Activated T-cell treated with anti-CD3 and anti-CD28 coated beads for 4 hours (primary cell): ENCODE measurements at regions not wholly inside any gene's neighbourhood (a gene's known extent, or its start where the extent isn't known, plus 50 kb on each side); places are given as distances from the start of the nearest gene placed in this dataset.
A peak's percentile ranks its signal among the peaks of the same experiment; 100 is the strongest.
"Not testable (repeated sequence)": the region's sequence is repeated elsewhere in the genome, so short reads cannot be mapped to it uniquely, and the experiment has no call there.

ENCODE experiments used
- DNase-seq: peaks from one replicate; pipeline ENCODE4 v3.0.0-alpha.2; 2020

- DNase-seq = no peak
Measured at GRCh38 chr14:35986219-35986573, 160.1 kb downstream of the BRMS1L start.

- no peak for DNase-seq
Measured at GRCh38 chr14:35985474-35986218, 159.5 kb downstream of the BRMS1L start.

GRCh38 chr14:35979531-35979930 is 153.4 kb downstream of the BRMS1L start:
- no peak for DNase-seq

- no peak for DNase-seq
Measured at GRCh38 chr14:35978561-35978960, 152.4 kb downstream of the BRMS1L start.

GRCh38 chr14:35975814-35976213 is 149.7 kb downstream of the BRMS1L start:
- DNase-seq = no peak

- DNase-seq = no peak
Measured at GRCh38 chr14:35973770-35974169, 147.6 kb downstream of the BRMS1L start.

- DNase-seq = no peak
Measured at GRCh38 chr14:35971965-35972630, 146.0 kb downstream of the BRMS1L start.

- DNase-seq = no peak
Measured at GRCh38 chr14:35969310-35969709, 143.2 kb downstream of the BRMS1L start.

GRCh38 chr14:35965400-35965799 is 139.3 kb downstream of the BRMS1L start:
- no peak for DNase-seq

GRCh38 chr14:35964697-35965286 is 138.7 kb downstream of the BRMS1L start:
- DNase-seq = no peak

- no peak for DNase-seq
Measured at GRCh38 chr14:35963209-35963608, 137.1 kb downstream of the BRMS1L start.

GRCh38 chr14:35961697-35962274 is 135.6 kb downstream of the BRMS1L start:
- no peak for DNase-seq

- no peak for DNase-seq
Measured at GRCh38 chr14:35959835-35960234, 133.7 kb downstream of the BRMS1L start.

- DNase-seq = no peak
Measured at GRCh38 chr14:35958499-35958898, 132.4 kb downstream of the BRMS1L start.

GRCh38 chr14:35956376-35957085 is 130.4 kb downstream of the BRMS1L start:
- no peak for DNase-seq

GRCh38 chr14:35952584-35952983 is 126.4 kb downstream of the BRMS1L start:
- no peak for DNase-seq

GRCh38 chr14:35949920-35950513 is 123.9 kb downstream of the BRMS1L start:
- DNase-seq = no peak

GRCh38 chr14:35947983-35948382 is 121.8 kb downstream of the BRMS1L start:
- not testable (repeated sequence) for DNase-seq

GRCh38 chr14:35944847-35945246 is 118.7 kb downstream of the BRMS1L start:
- DNase-seq = no peak

- no peak for DNase-seq
Measured at GRCh38 chr14:35940291-35940690, 114.2 kb downstream of the BRMS1L start.

GRCh38 chr14:35938770-35939169 is 112.6 kb downstream of the BRMS1L start:
- no peak for DNase-seq

GRCh38 chr14:35934499-35934898 is 108.4 kb downstream of the BRMS1L start:
- no peak for DNase-seq

- DNase-seq = peak; percentile 31
Measured at GRCh38 chr14:35932659-35933159, 106.6 kb downstream of the BRMS1L start.
